HepG2 (cell line): ENCODE measurements at regions not wholly inside any gene's neighbourhood (a gene's known extent, or its start where the extent isn't known, plus 50 kb on each side); places are given as distances from the start of the nearest gene placed in this dataset.

Source experiments
- ATAC-seq: fragments of 200-7000 bp; cut with Tn5 transposase; 3 replicates; pipeline ENCODE4 v1.9.1; 2020; ENCODE audit warnings: mild to moderate bottlenecking, moderate library complexity
- BruUV-seq: library from RNA; stranded (reverse); fragments of 400-500 nt; replicated peaks from 2 replicates; lab custom pipeline; 2021; lab: Mats Ljungman, UMichigan
- CTCF ChIA-PET: fragments of 300-600 bp; formaldehyde crosslinking; extraction: SDS; loops from one replicate; lab custom pipeline; 2021; ENCODE audit warnings: low total read pairs, inconsistent platforms, low intra/inter-chr PET ratio; lab: Yijun Ruan, JAX
- POLR2A ChIA-PET: fragments of 350-600 bp; sonication (Branson Sonifier 250); formaldehyde crosslinking; loops from one replicate; lab custom pipeline; 2020; ENCODE audit warnings: antibody characterized with exemption, inconsistent platforms; lab: Yijun Ruan, JAX
- DNase-seq: peaks from one replicate; pipeline ENCODE4 v3.0.0-alpha.2; 2015; ENCODE audit warnings: low spot score
- FAIRE-seq: peaks from 3 replicates; lab custom pipeline; 2011; peaks lifted over from hg19 to GRCh38; lab: Jason Lieb, UNC
- H2AFZ ChIP-seq: one replicate; pipeline ENCODE4 v1.6.1; 2011; ENCODE audit warnings: low read length, inconsistent platforms
- H3K27ac ChIP-seq: fragments of 300-600 bp; 3 replicates; pipeline ENCODE4 v1.8.0; 2011; ENCODE audit warnings: mixed run types, mild to moderate bottlenecking, mixed read lengths, low read length, inconsistent platforms; ENCODE audit not compliant: insufficient read depth; ENCODE audit errors: extremely low read length
- H3K27me3 ChIP-seq, 2 experiments: fragments of 200-600 bp in 1 of 2; 2 replicates in 1 of 2; 3 replicates in 1 of 2; pipeline versions ENCODE4 v1.6.0 to v1.8.0; 2011; ENCODE audit warnings: low read length in 2 of 2, mild to moderate bottlenecking in 2 of 2, moderate library complexity in 2 of 2, inconsistent platforms in 1 of 2; ENCODE audit not compliant: insufficient read depth in 2 of 2, control insufficient read depth in 1 of 2
- H3K36me3 ChIP-seq, 2 experiments: fragments of 200-600 bp in 1 of 2; replicated peaks in 1 of 2; 2 replicates in 1 of 2; 3 replicates in 1 of 2; pipeline versions ENCODE4 v1.5.1 to v1.8.0; 2011; ENCODE audit warnings: low read length in 2 of 2, inconsistent platforms in 1 of 2; ENCODE audit not compliant: insufficient read depth in 2 of 2, control insufficient read depth in 1 of 2
- H3K4me1 ChIP-seq: 2 replicates; pipeline ENCODE4 v1.5.1; 2012; ENCODE audit warnings: low read length, inconsistent platforms; ENCODE audit not compliant: insufficient read depth
- H3K4me2 ChIP-seq: 2 replicates; pipeline ENCODE4 v1.6.0; 2011; ENCODE audit warnings: low read depth, low read length, inconsistent platforms
- H3K4me3 ChIP-seq, 3 experiments: fragments of 200-600 bp in 1 of 3; sonication (generic), shearing (Covaris generic) in 1 of 3; replicated peaks in 1 of 3; 2 replicates each; pipeline ENCODE4 v1.5.1; 2011 to 2016; ENCODE audit warnings: low read length in 3 of 3, inconsistent platforms in 2 of 3, low read depth in 2 of 3, mild to moderate bottlenecking in 2 of 3, control low read depth in 1 of 3, mixed read lengths in 1 of 3; ENCODE audit not compliant: insufficient read depth in 1 of 3
- H3K79me2 ChIP-seq: one replicate; pipeline ENCODE4 v1.6.1; 2011; ENCODE audit warnings: low read length, inconsistent platforms; ENCODE audit not compliant: insufficient read depth
- H3K9ac ChIP-seq: 2 replicates; pipeline ENCODE4 v1.6.0; 2011; ENCODE audit warnings: mild to moderate bottlenecking, low read depth, low read length, inconsistent platforms; ENCODE audit not compliant: insufficient read depth
- H3K9me3 ChIP-seq: 2 replicates; pipeline ENCODE4 v1.5.1; 2012; ENCODE audit warnings: mild to moderate bottlenecking, low read length
- H4K20me1 ChIP-seq: 2 replicates; pipeline ENCODE4 v1.6.0; 2011; ENCODE audit warnings: inconsistent platforms, mild to moderate bottlenecking, low read length, moderate library complexity; ENCODE audit not compliant: insufficient read depth
- FOXO1 ChIP-seq: sonication (generic); formaldehyde crosslinking; IDR thresholded peaks from 2 replicates; pipeline ENCODE4 v1.4.0; 2020; ENCODE audit warnings: missing genetic modification reagents
- HIC2 ChIP-seq: sonication (generic); formaldehyde crosslinking; IDR thresholded peaks from 2 replicates; pipeline ENCODE4 v1.9.0; 2022; ENCODE audit warnings: low read depth, missing genetic modification reagents
- MAFF ChIP-seq: IDR thresholded peaks from 2 replicates; pipeline ENCODE4 v1.6.1; 2011; ENCODE audit warnings: low read depth, low read length, improper control_type of control experiment
- MAFK ChIP-seq, 2 experiments: IDR thresholded peaks in 1 of 2; conservative IDR thresholded peaks in 1 of 2; 2 replicates each; pipeline ENCODE4 v1.6.1; 2011; ENCODE audit warnings: improper control_type of control experiment in 2 of 2, low read length in 2 of 2
- NFATC3 ChIP-seq: sonication (generic); formaldehyde crosslinking; IDR thresholded peaks from 2 replicates; pipeline ENCODE4 v1.5.1; 2020; ENCODE audit warnings: mild to moderate bottlenecking, missing genetic modification reagents
- PTBP1 ChIP-seq: fragments of 200-400 bp; formaldehyde crosslinking; IDR thresholded peaks from 2 replicates; pipeline ENCODE4 v1.6.1; 2018; ENCODE audit warnings: low read length, low read depth; ENCODE audit not compliant: poor library complexity, severe bottlenecking
- TCF12 ChIP-seq, 2 experiments: fragments of 450-650 bp in 1 of 2; sonication (generic) in 1 of 2; formaldehyde crosslinking in 1 of 2; IDR thresholded peaks; 2 replicates each; pipeline versions ENCODE4 v1.6.1 to v1.8.0; 2017 to 2022; ENCODE audit warnings: antibody characterized with exemption in 1 of 2, mild to moderate bottlenecking in 1 of 2, missing genetic modification reagents in 1 of 2, moderate library complexity in 1 of 2
- ZBTB26 ChIP-seq: IDR thresholded peaks from 2 replicates; pipeline ENCODE4 v1.6.1; 2016; ENCODE audit warnings: missing compliant biosample characterization, missing genetic modification reagents, borderline replicate concordance
- ZNF547 ChIP-seq: sonication (generic); formaldehyde crosslinking; IDR thresholded peaks from 2 replicates; pipeline ENCODE4 v1.5.1; 2020; ENCODE audit warnings: mild to moderate bottlenecking, missing genetic modification reagents
- WGBS: methylation state at CpG from one replicate; pipeline ENCODE4 v1.1.6; 2017; ENCODE audit warnings: low lambda C conversion rate; 5-methylcytosine and 5-hydroxymethylcytosine counted together
- in situ Hi-C: cut with HindIII; loops from 2 replicates; pipeline ENCODE4 v1.10.0; 2017; ENCODE audit warnings: low pct_unique_long_range_greater_than_20kb; ENCODE audit not compliant: extremely low pct_ligation_motif_present
- intact Hi-C: fragments of 100-400 bp; cut with micrococcal nuclease; formaldehyde crosslinking; loops from one replicate; pipeline ENCODE4 v1.10.0; 2022; ENCODE audit not compliant: unreplicated experiment

- ATAC-seq (no peak), DNase-seq (no peak), FAIRE-seq (no peak)
- Histone ChIP-seq H2AFZ (no peak overlapping the region), H3K4me1 (peaks cover 14% of the 10 kb centered on the region), H3K9ac (no peak overlapping the region), H3K9me3 (no peaks in the 10 kb centered on the region), H3K27me3 (peaks cover 0 to 3% of the 10 kb centered on the region in 2 experiments; a peak in 2 of 5 replicates), H3K4me2 (no peak overlapping the region), H3K27ac (no peak overlapping the region), H4K20me1 (no peaks in the 10 kb centered on the region), H3K4me3 (no peak overlapping the region), H3K36me3 (no peaks in the 10 kb centered on the region), H3K79me2 (no peaks in the 10 kb centered on the region)
- TF ChIP-seq NFATC3 (CRISPR knock-in tag) (no peak), PTBP1 (no peak), MAFF (peak; percentile 50; the same call in 1 of the 2 replicates), ZNF547 (CRISPR knock-in tag) (no peak), ZBTB26 (CRISPR knock-in tag) (no peak), HIC2 (CRISPR knock-in tag) (no peak), FOXO1 (CRISPR knock-in tag) (no peak), TCF12 (IDR thresholded peaks at IDR 0.05) (no peak), TCF12 (CRISPR knock-in tag; IDR thresholded peaks at IDR 0.05) (no peak), MAFK (conservative IDR thresholded peaks at IDR 0.05 in 1 of 2, IDR thresholded peaks at IDR 0.05 in 1 of 2; ENCODE audit: low read length in 2 of 2) (peak; percentile 69 to 72)
- 46% methylated on average over 1 of the region's 1 CpG for WGBS
- POLR2A ChIA-PET = no interaction called here
- CTCF ChIA-PET = no interaction called here
- intact Hi-C loops = no loop called here
- in situ Hi-C loops = no loop called here
- BruUV-seq = no TSS peak
Observed at GRCh38 chr6:37766717-37767116, 52.8 kb upstream of the ZFAND3 start.
